ENCODE measurements at regions not wholly inside any gene's neighbourhood (a gene's known extent, or its start where the extent isn't known, plus 50 kb on each side); places are given as distances from the start of the nearest gene placed in this dataset.
A peak's percentile ranks its signal among the peaks of the same experiment; 100 is the strongest.
"Not testable (repeated sequence)": the region's sequence is repeated elsewhere in the genome, so short reads cannot be mapped to it uniquely, and the experiment has no call there.

- POLR2A ChIA-PET (ENCODE audit: unreplicated experiment) = no interaction called here
- H4K20me1 ChIP-seq (ENCODE audit: low read length) = no peaks in the 10 kb centered on the region
- CTCF ChIA-PET = no interaction called here
- H3K4me1 ChIP-seq (ENCODE audit: insufficient read depth, low read length) = no peaks in the 10 kb centered on the region
- no peak overlapping the region for H3K4me3 ChIP-seq (ENCODE audit: low read length)
- H3K27ac ChIP-seq (ENCODE audit: low read length) = no peak overlapping the region
- BruUV-seq (replicated peaks) = no TSS peak
- DNase-seq = no peak
- no peak for ATAC-seq
- TF ChIP-seq EZH2 (IDR thresholded peaks at IDR 0.05; ENCODE audit: low read length, unreplicated experiment) (no peak), EZH2phosphoT487 (IDR thresholded peaks at IDR 0.05; ENCODE audit: borderline replicate concordance, low read length) (no peak), CTCF (conservative IDR thresholded peaks at IDR 0.05; ENCODE audit: low read depth, low read length) (no peak)
- H3K36me3 ChIP-seq (ENCODE audit: low read depth, low read length) = no peaks in the 10 kb centered on the region
- H3F3A ChIP-seq (ENCODE audit: low read length, unreplicated experiment) = no peaks in the 10 kb centered on the region
- intact Hi-C loops (cut with micrococcal nuclease) = no loop called here
- H3K79me2 ChIP-seq (ENCODE audit: low read length) = no peaks in the 10 kb centered on the region
- no peaks in the 10 kb centered on the region for H3K9me3 ChIP-seq (ENCODE audit: low read length)
- H3K9me2 ChIP-seq (replicated peaks; ENCODE audit: low read length) = no peaks in the 10 kb centered on the region
- H3K9ac ChIP-seq (ENCODE audit: low read length) = no peak overlapping the region
- H2AFZ ChIP-seq (ENCODE audit: low read length) = no peak overlapping the region
- no peaks in the 10 kb centered on the region for H3K27me3 ChIP-seq (ENCODE audit: low read length)
- no peak overlapping the region for H3K4me2 ChIP-seq (ENCODE audit: low read length)
Measured at GRCh38 chrX:96112689-96113088, 572.0 kb upstream of the DIAPH2 start.

DNA sequence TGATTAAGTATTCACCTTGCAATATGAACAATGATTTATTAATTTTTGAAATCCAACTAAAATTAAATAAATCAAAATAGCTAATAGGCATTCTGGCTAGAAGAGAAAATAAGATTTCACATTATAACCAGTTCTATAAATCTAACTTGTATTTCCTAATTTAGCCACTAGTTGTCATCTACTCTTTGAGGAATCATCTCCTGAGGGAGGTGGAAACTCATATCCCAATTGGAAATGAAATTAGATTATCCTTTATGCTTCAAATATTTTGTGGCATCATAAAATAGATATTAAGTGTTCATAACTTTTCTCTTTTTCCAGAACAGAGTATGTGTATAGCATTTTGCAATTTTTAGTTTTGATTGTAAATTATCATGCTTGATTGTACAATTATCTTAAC, 558.5 kb upstream of the DIAPH2 start:
- no peaks in the 10 kb centered on the region for H3K9me2 ChIP-seq (replicated peaks; ENCODE audit: low read length)
- H3K9ac ChIP-seq (ENCODE audit: low read length) = no peak overlapping the region
- no peak overlapping the region for H3K4me2 ChIP-seq (ENCODE audit: low read length)
- H3K9me3 ChIP-seq (ENCODE audit: low read length) = no peaks in the 10 kb centered on the region
- H3K79me2 ChIP-seq (ENCODE audit: low read length) = no peaks in the 10 kb centered on the region
- H4K20me1 ChIP-seq (ENCODE audit: low read length) = no peaks in the 10 kb centered on the region
- H3K4me3 ChIP-seq (ENCODE audit: low read length) = no peak overlapping the region
- no peak overlapping the region for H3K27ac ChIP-seq (ENCODE audit: low read length)
- CTCF ChIA-PET = interaction anchor here (0.6 kb wide), 1 partner anchor 28 kb away, joined by 4 read pairs; no protein-coding TSS in a partner anchor
- no TSS peak for BruUV-seq (replicated peaks)
- intact Hi-C loops (cut with micrococcal nuclease) = no loop called here
- ATAC-seq = no peak
- no peaks in the 10 kb centered on the region for H3F3A ChIP-seq (ENCODE audit: low read length, unreplicated experiment)
- no peaks in the 10 kb centered on the region for H3K4me1 ChIP-seq (ENCODE audit: insufficient read depth, low read length)
- no peaks in the 10 kb centered on the region for H3K36me3 ChIP-seq (ENCODE audit: low read depth, low read length)
- DNase-seq = peak; percentile 28
- POLR2A ChIA-PET (ENCODE audit: unreplicated experiment) = no interaction called here
- no peak for TF ChIP-seq EZH2phosphoT487 (IDR thresholded peaks at IDR 0.05; ENCODE audit: borderline replicate concordance, low read length)
- peak; percentile 46 for TF ChIP-seq CTCF (conservative IDR thresholded peaks at IDR 0.05; ENCODE audit: low read depth, low read length)
- H3K27me3 ChIP-seq (ENCODE audit: low read length) = no peaks in the 10 kb centered on the region
- H2AFZ ChIP-seq (ENCODE audit: low read length) = no peak overlapping the region

DNA sequence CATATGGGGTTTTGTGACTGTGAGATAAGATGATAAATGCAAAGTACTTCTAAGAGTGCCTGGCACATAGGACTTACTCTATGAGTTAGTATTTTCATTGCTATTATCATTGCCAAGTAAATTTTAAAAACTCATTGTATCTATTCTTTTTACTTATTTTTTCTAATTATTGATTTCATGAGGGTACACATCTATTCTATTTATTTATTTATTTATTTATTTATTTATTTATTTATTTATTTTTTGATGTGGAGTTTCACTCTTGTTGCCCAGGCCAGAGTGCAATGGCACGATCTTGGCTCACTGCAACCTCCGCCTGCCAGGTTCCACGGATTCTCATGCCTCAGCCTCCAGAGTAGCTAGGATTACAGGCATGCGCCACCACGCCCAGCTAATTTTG, 556.6 kb upstream of the DIAPH2 start:
- CTCF ChIA-PET; DNase-seq; H3K27me3 ChIP-seq (ENCODE audit: low read length); H4K20me1 ChIP-seq (ENCODE audit: low read length); H3K79me2 ChIP-seq (ENCODE audit: low read length); POLR2A ChIA-PET (ENCODE audit: unreplicated experiment); H3F3A ChIP-seq (ENCODE audit: low read length, unreplicated experiment); H2AFZ ChIP-seq (ENCODE audit: low read length); H3K36me3 ChIP-seq (ENCODE audit: low read depth, low read length); H3K9ac ChIP-seq (ENCODE audit: low read length); H3K4me3 ChIP-seq (ENCODE audit: low read length); H3K4me1 ChIP-seq (ENCODE audit: insufficient read depth, low read length); H3K4me2 ChIP-seq (ENCODE audit: low read length); H3K9me3 ChIP-seq (ENCODE audit: low read length); ATAC-seq; H3K9me2 ChIP-seq (replicated peaks; ENCODE audit: low read length); H3K27ac ChIP-seq (ENCODE audit: low read length); intact Hi-C loops (cut with micrococcal nuclease); BruUV-seq (replicated peaks): not testable (repeated sequence)
